GM19023 (cell line): ENCODE measurements at regions not wholly inside any gene's neighbourhood (a gene's known extent, or its start where the extent isn't known, plus 50 kb on each side); places are given as distances from the start of the nearest gene placed in this dataset.
"Not testable (repeated sequence)": the region's sequence is repeated elsewhere in the genome, so short reads cannot be mapped to it uniquely, and the experiment has no call there.

Experiments
- ATAC-seq: cut with Tn5 transposase; IDR thresholded peaks from one replicate; pipeline ENCODE4 v1.9.1; 2021; ENCODE audit warnings: mild to moderate bottlenecking, moderate library complexity; ENCODE audit not compliant: unreplicated experiment

DNA sequence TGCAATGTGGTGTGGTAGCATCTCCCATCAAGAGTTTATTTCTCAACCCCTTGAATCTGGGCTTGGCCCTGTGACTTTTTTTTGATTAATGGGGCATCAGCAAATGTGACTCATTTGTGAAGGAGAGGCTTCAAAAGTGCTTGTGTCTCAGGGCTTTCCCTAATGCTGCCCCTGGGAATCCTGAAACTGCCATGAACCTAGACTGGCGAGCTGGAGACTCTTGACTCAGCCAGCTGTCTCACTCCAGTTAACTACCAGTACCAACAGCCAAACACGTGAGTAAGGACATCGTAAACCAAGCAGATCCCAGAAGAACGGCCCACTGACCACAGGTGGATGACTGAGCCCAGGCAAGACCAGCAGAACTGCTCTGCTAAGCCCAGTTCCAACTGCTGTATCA lies 72.8 kb upstream of the ADTRP start:
- ATAC-seq: no peak

- no peak for ATAC-seq
These were observed 70.5 kb upstream of the ADTRP start for GRCh38 chr6:11848852-11849731.

DNA sequence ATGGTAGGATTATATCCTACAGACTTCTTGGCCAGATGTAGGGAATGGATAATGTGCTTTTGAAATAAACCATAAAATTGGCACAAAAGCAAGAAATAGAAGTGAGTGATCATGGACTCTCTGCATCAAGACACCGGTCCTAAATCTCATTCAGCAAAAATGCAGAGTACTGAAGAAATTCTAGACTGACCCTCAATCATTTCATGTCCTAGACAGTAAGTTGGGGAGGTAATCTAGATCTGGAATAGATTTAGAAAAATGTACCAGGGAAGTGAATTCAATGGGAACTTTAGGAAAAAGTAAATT lies 69.7 kb upstream of the ADTRP start:
- ATAC-seq: no peak

DNA sequence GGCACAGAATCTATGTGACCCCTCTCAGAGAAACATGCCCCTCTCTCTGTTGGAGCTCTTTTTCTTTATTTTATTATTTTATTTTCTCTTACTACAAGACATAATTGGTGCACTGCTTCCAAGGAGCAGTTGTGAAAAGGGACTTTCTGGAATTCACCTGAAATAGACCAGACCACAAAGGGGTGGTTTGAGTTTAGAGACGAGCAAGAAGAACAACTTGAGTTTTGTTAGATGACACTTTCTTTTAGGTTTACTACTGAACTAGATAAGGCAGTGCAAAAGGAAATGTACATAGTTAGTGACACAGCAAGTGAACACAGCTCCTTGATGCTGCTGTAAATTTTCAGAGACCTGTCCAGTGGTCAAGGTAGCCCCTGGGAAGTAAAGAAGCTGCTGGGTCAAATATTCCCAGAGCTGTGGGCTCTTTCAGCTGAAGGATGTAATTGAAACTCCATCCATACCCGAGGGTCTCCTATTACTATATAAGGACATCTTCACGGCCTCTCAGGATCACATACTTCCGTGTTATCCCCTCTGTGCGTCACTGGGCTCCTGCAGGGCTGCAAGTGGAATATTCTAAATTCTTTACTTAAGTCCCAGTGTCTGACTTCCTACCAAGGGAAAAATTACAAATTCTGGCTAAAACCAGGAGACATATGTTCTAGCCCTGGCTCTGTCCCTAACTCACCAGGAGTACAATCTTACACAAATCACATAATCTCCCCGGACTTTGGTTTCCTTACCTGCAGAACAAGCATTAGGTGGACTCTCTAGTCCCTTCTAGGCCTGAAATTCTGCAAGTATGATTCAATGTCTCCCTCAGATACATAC lies 69.1 kb upstream of the ADTRP start:
- no peak for ATAC-seq

DNA sequence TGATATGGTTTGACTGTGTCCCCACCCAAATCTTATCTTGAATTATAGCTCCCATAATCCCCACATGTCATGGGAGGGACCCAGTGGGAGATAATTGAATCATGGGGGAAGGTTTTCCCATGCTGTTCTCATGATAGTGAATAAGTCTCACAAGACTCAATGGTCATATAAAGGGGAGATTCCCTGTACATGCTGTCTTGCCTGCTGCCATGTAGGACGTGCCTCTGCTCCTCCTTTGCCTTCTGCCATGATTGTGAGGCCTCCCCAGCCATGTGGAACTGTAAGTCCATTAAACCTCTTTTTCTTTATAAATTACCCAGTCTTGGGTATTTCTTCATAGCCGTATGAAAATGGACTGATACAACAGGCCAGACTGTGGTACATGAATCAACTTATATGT lies 68.5 kb upstream of the ADTRP start:
- not testable (repeated sequence) for ATAC-seq

DNA sequence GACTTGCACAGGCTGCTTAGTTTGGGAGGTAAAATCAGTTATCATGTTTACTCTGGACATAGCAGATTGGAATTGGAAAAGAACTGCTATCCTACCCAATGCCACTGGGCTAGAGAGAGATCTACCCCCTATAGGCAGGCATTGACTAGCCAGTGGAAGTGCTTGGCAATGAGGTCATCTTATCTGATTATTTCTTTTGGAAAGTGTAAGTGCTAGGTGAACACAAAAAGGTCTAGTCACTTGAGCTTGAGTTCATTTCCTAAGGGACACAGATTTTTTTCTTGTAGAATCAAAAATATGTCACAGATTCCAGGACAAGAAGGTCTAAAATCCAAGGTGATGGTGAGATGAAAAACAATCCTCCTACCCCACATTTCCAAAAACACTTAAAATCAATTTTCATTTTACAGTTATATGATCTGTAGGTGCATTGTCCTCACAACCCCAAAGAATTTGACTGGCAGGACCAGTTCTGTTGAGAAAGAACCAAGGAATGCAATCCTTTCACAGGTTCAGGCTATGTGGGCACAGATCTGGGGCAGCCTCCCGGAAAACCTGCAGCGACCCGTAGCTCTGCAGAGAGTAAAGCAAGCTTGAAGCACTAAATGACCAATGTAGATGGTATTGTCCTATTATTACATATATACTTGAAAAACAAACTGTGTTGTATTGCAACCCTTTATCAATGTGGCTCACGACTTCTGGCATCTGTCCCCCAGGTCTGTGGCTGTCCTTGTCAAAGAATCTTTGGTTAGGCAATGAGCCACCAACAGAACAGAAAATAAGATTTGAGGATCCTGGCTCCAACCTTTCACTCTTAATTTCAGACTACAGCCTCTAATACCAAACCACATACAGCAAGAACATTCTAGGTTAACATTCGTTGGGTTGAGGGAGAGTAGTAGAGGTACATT lies 67.3 kb upstream of the ADTRP start:
- ATAC-seq: no peak

DNA sequence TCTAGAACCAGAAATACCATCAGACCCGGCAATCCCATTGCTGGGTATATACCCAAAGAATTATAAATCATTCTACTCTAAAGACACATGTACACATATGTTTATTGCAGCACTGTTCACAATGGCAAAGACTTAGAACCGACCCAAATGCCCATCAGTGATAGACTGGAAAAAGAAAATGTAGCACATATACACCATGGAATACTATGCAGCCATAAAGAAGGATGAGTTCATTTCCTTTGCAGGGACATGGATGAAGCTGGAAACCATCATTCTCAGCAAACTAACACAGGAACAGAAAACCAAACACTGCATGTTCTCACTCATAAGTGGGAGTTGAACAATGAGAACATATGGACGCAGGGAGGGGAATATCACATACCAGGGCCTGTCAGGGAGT lies 64.2 kb upstream of the ADTRP start:
- ATAC-seq: not testable (repeated sequence)

- ATAC-seq: no peak
These were observed 56.5 kb upstream of the ADTRP start for GRCh38 chr6:11835065-11835464.

GRCh38 chr6:11833626-11834592 lies 55.3 kb upstream of the ADTRP start:
- peak; percentile 66 for ATAC-seq

- ATAC-seq: no peak
These were observed 53.0 kb upstream of the ADTRP start for GRCh38 chr6:11831653-11832052.

GRCh38 chr6:11830520-11830919 lies 51.9 kb upstream of the ADTRP start:
- no peak for ATAC-seq

DNA sequence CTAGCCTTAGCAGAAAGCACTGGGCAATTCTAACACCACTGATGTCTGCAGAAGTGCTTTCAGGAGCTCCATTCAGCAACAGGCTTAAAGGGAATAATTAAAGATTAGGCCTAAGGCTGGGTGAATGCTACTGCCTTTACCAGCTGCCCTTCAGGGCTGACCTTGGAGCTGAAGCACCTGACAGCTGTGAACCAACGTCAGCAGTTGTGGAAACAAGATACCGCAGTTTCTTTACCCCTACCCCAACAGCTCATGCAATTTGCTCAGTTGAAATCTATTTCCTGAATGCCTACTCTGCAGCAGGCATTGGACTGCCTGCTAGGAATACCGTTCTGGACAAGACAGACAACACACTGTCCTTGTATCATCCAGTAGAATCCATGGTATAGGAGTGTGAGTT lies 51.5 kb upstream of the ADTRP start:
- ATAC-seq: no peak

GRCh38 chr6:11828262-11828870 lies 49.8 kb upstream of the ADTRP start:
- no peak for ATAC-seq
